HK-2 (cell line): ENCODE measurements at regions not wholly inside any gene's neighbourhood (a gene's known extent, or its start where the extent isn't known, plus 50 kb on each side); places are given as distances from the start of the nearest gene placed in this dataset.

Experiments
- DNase-seq: peaks from one replicate; pipeline ENCODE4 v3.0.0-alpha.2; 2018; ENCODE audit not compliant: unreplicated experiment

GRCh38 chr2:173644146-173644545 lies 289.5 kb downstream of the CDCA7 start:
- no peak for DNase-seq

GRCh38 chr2:173647681-173648311 lies 293.1 kb downstream of the CDCA7 start:
- DNase-seq, result no peak

- no peak for DNase-seq
Measured at GRCh38 chr2:173648816-173649215, 294.1 kb downstream of the CDCA7 start.

- DNase-seq, result no peak
Measured at GRCh38 chr2:173649527-173650219, 295.0 kb downstream of the CDCA7 start.

GRCh38 chr2:173651891-173652290 lies 297.2 kb downstream of the CDCA7 start:
- no peak for DNase-seq

- DNase-seq, result peak; percentile 29
Measured at GRCh38 chr2:173652311-173652710, 297.6 kb downstream of the CDCA7 start.

- peak; percentile 55 for DNase-seq
Measured at GRCh38 chr2:173652767-173653431, 298.2 kb downstream of the CDCA7 start.

GRCh38 chr2:173653432-173653805 lies 298.7 kb downstream of the CDCA7 start:
- DNase-seq, result no peak

GRCh38 chr2:173654161-173654895 lies 299.7 kb downstream of the CDCA7 start:
- no peak for DNase-seq

- no peak for DNase-seq
Measured at GRCh38 chr2:173654896-173655265, 300.2 kb downstream of the CDCA7 start.

- no peak for DNase-seq
Measured at GRCh38 chr2:173656086-173656485, 301.4 kb downstream of the CDCA7 start.

GRCh38 chr2:173657996-173658717 lies 303.5 kb downstream of the CDCA7 start:
- peak; percentile 48 for DNase-seq

- no peak for DNase-seq
Measured at GRCh38 chr2:173658946-173659371, 304.3 kb downstream of the CDCA7 start.

- no peak for DNase-seq
Measured at GRCh38 chr2:173659509-173659908, 304.8 kb downstream of the CDCA7 start.

GRCh38 chr2:173661586-173661985 lies 303.6 kb downstream of the SP3 start:
- DNase-seq, result no peak

GRCh38 chr2:173663353-173663752 lies 301.8 kb downstream of the SP3 start:
- DNase-seq, result no peak

GRCh38 chr2:173663835-173664512 lies 301.2 kb downstream of the SP3 start:
- no peak for DNase-seq

- no peak for DNase-seq
Measured at GRCh38 chr2:173664513-173664910, 300.7 kb downstream of the SP3 start.

- DNase-seq, result no peak
Measured at GRCh38 chr2:173666171-173666888, 298.8 kb downstream of the SP3 start.

- DNase-seq, result no peak
Measured at GRCh38 chr2:173667014-173667413, 298.2 kb downstream of the SP3 start.

- peak; percentile 13 for DNase-seq
Measured at GRCh38 chr2:173667415-173667814, 297.8 kb downstream of the SP3 start.
